SK-N-MC (cell line): ENCODE measurements at regions not wholly inside any gene's neighbourhood (a gene's known extent, or its start where the extent isn't known, plus 50 kb on each side); places are given as distances from the start of the nearest gene placed in this dataset.

Source experiments
- EZH2 ChIP-seq: fragments of 200-600 bp; sonication (generic); IDR thresholded peaks from one replicate; pipeline ENCODE4 v1.6.1; 2017; ENCODE audit warnings: antibody characterized with exemption
- FOXP2 ChIP-seq: optimal IDR thresholded peaks from 2 replicates; pipeline ENCODE3; 2011; ENCODE audit warnings: mild to moderate bottlenecking, moderate library complexity; ENCODE audit not compliant: insufficient read depth; ENCODE audit errors: extremely low read length, control extremely low read depth
- POLR2AphosphoS5 ChIP-seq: IDR thresholded peaks from 2 replicates; pipeline ENCODE4 v1.6.1; 2012; ENCODE audit warnings: mild to moderate bottlenecking, low read depth, low read length, borderline replicate concordance

DNA sequence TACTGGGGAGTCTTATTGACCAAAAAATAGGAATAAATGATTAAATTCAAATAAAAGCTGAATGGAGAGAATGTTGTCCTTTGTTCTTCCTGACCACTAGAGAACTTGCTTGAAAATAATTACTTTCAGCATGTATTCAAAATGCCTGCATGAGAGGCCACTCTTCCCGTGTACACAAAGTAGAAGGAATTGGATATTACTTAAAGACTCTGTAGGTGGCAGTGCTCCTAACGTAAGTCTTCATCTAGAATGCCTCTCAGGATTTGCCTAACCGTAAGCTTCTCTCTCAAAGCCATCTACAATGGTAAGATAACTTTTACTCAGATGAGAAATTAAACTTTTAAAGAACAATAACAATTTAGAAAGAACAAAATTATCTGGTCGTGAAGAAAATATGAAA lies 620.0 kb upstream of the CCNG1 start:
- TF ChIP-seq EZH2 (no peak), POLR2AphosphoS5 (no peak), FOXP2 (no peak)
